Smooth muscle cell (in vitro differentiated cells): ENCODE measurements at regions not wholly inside any gene's neighbourhood (a gene's known extent, or its start where the extent isn't known, plus 50 kb on each side); places are given as distances from the start of the nearest gene placed in this dataset.
A peak's percentile ranks its signal among the peaks of the same experiment; 100 is the strongest.
"Not testable (repeated sequence)": the region's sequence is repeated elsewhere in the genome, so short reads cannot be mapped to it uniquely, and the experiment has no call there.

Experiments used
- DNase-seq: peaks from one replicate; lab custom pipeline; 2025; ENCODE audit not compliant: unreplicated experiment; lab: John Stamatoyannopoulos, UW
- H2AFZ ChIP-seq: fragments of 200-600 bp; sonication (generic); 2 replicates; pipeline ENCODE4 v1.6.0; 2016; ENCODE audit warnings: antibody characterized with exemption, low read depth, mild to moderate bottlenecking
- H3F3A ChIP-seq: fragments of 200-600 bp; sonication (generic); 2 replicates; pipeline ENCODE4 v1.6.0; 2017; ENCODE audit warnings: antibody characterized with exemption, low read depth
- H3K27ac ChIP-seq: fragments of 200-600 bp; sonication (generic); 2 replicates; pipeline ENCODE4 v1.5.1; 2016; ENCODE audit warnings: low read depth, mild to moderate bottlenecking
- H3K27me3 ChIP-seq: fragments of 200-600 bp; sonication (generic); 2 replicates; pipeline ENCODE4 v1.6.1; 2016; ENCODE audit warnings: low read depth, mild to moderate bottlenecking
- H3K36me3 ChIP-seq: fragments of 200-600 bp; sonication (generic); 2 replicates; pipeline ENCODE4 v1.5.1; 2016; ENCODE audit warnings: low read depth
- H3K4me1 ChIP-seq: fragments of 200-600 bp; sonication (generic); 2 replicates; pipeline ENCODE4 v1.5.1; 2016; ENCODE audit warnings: low read depth
- H3K4me2 ChIP-seq: fragments of 200-600 bp; sonication (generic); 2 replicates; pipeline ENCODE4 v1.6.0; 2016; ENCODE audit warnings: mild to moderate bottlenecking
- H3K4me3 ChIP-seq: fragments of 200-600 bp; sonication (generic); 2 replicates; pipeline ENCODE4 v1.5.1; 2016; ENCODE audit warnings: mild to moderate bottlenecking
- H3K79me2 ChIP-seq: fragments of 200-600 bp; sonication (generic); 2 replicates; pipeline ENCODE4 v1.6.0; 2016; ENCODE audit warnings: low read depth, mild to moderate bottlenecking
- H3K9ac ChIP-seq: fragments of 200-600 bp; sonication (generic); 2 replicates; pipeline ENCODE4 v1.6.0; 2016; ENCODE audit warnings: low read depth
- H3K9me3 ChIP-seq: fragments of 200-600 bp; sonication (generic); replicated peaks from 2 replicates; pipeline ENCODE4 v1.5.1; 2016; ENCODE audit warnings: low read depth
- H4K20me1 ChIP-seq: fragments of 200-600 bp; sonication (generic); 2 replicates; pipeline ENCODE4 v1.6.0; 2016; ENCODE audit warnings: low read depth
- CTCF ChIP-seq: fragments of 200-600 bp; sonication (generic); IDR thresholded peaks from 2 replicates; pipeline ENCODE4 v1.5.1; 2017; ENCODE audit warnings: borderline replicate concordance, mild to moderate bottlenecking, antibody characterized with exemption; ENCODE audit not compliant: insufficient read depth, poor library complexity, severe bottlenecking
- WGBS: methylation state at CpG from one replicate; pipeline ENCODE4 v1.1.7; 2016; ENCODE audit warnings: low lambda C conversion rate; 5-methylcytosine and 5-hydroxymethylcytosine counted together

- 97% methylated on average over 1 of the region's 1 CpG for WGBS
- peaks cover 8% of the 10 kb centered on the region for H3F3A ChIP-seq
- no peaks in the 10 kb centered on the region for H3K79me2 ChIP-seq
- no peak for TF ChIP-seq CTCF
- H3K27ac ChIP-seq, result peak overlapping the region; percentile 95
- no peaks in the 10 kb centered on the region for H3K36me3 ChIP-seq
- H3K9me3 ChIP-seq, result no peaks in the 10 kb centered on the region
- H3K4me3 ChIP-seq, result no peak overlapping the region
- H2AFZ ChIP-seq, result peak overlapping the region; percentile 49
- H3K27me3 ChIP-seq, result no peaks in the 10 kb centered on the region
- peaks cover 12% of the 10 kb centered on the region for H3K4me1 ChIP-seq
- no peak for DNase-seq
- H3K4me2 ChIP-seq, result no peak overlapping the region
- no peak overlapping the region for H3K9ac ChIP-seq
- no peaks in the 10 kb centered on the region for H4K20me1 ChIP-seq
These were observed 75.0 kb upstream of the FST start for GRCh38 chr5:53405396-53405795.

GRCh38 chr5:53406630-53407316 is 73.7 kb upstream of the FST start:
- peaks cover 8% of the 10 kb centered on the region for H3F3A ChIP-seq
- no peak for TF ChIP-seq CTCF
- peak overlapping the region; percentile 95 for H3K27ac ChIP-seq
- no peaks in the 10 kb centered on the region for H3K27me3 ChIP-seq
- no peak overlapping the region for H3K4me3 ChIP-seq
- no peaks in the 10 kb centered on the region for H3K9me3 ChIP-seq
- H3K9ac ChIP-seq, result peak overlapping the region; percentile 62
- WGBS, result 50% methylated on average over 4 of the region's 4 CpGs
- H3K36me3 ChIP-seq, result no peaks in the 10 kb centered on the region
- H3K4me2 ChIP-seq, result peak overlapping the region; percentile 76
- H2AFZ ChIP-seq, result no peak overlapping the region
- H4K20me1 ChIP-seq, result no peaks in the 10 kb centered on the region
- no peak for DNase-seq
- no peaks in the 10 kb centered on the region for H3K79me2 ChIP-seq
- H3K4me1 ChIP-seq, result peaks cover 12% of the 10 kb centered on the region

GRCh38 chr5:53407373-53407772 is 73.1 kb upstream of the FST start:
- Histone ChIP-seq H3K79me2 (no peaks in the 10 kb centered on the region), H3K36me3 (no peaks in the 10 kb centered on the region), H3K4me3 (no peak overlapping the region), H3K4me1 (peaks cover 12% of the 10 kb centered on the region), H4K20me1 (no peaks in the 10 kb centered on the region), H3K27me3 (no peaks in the 10 kb centered on the region), H3K9me3 (no peaks in the 10 kb centered on the region), H3F3A (peaks cover 8% of the 10 kb centered on the region), H3K9ac (peak overlapping the region; percentile 62), H3K27ac (peak overlapping the region; percentile 95), H3K4me2 (peak overlapping the region; percentile 76), H2AFZ (no peak overlapping the region)
- TF ChIP-seq CTCF, result no peak
- WGBS, result 82% methylated on average over 1 of the region's 1 CpG
- no peak for DNase-seq

GRCh38 chr5:53411388-53411787 is 69.0 kb upstream of the FST start:
- no peak overlapping the region for H3K27ac ChIP-seq
- no peak for TF ChIP-seq CTCF
- H3F3A ChIP-seq, result no peaks in the 10 kb centered on the region
- H3K36me3 ChIP-seq, result no peaks in the 10 kb centered on the region
- no peak overlapping the region for H3K4me2 ChIP-seq
- no peak overlapping the region for H3K4me3 ChIP-seq
- H3K9ac ChIP-seq, result no peak overlapping the region
- H3K79me2 ChIP-seq, result no peaks in the 10 kb centered on the region
- H3K9me3 ChIP-seq, result no peaks in the 10 kb centered on the region
- H4K20me1 ChIP-seq, result no peaks in the 10 kb centered on the region
- DNase-seq, result no peak
- peaks cover 6% of the 10 kb centered on the region for H3K4me1 ChIP-seq
- H3K27me3 ChIP-seq, result no peaks in the 10 kb centered on the region
- WGBS, result 72% methylated on average over 1 of the region's 1 CpG
- H2AFZ ChIP-seq, result peak overlapping the region; percentile 83

- WGBS, result 96% methylated on average over 5 of the region's 5 CpGs
- not testable (repeated sequence) for H2AFZ ChIP-seq, H3K9me3 ChIP-seq, H3F3A ChIP-seq, DNase-seq, H3K27me3 ChIP-seq, H3K79me2 ChIP-seq, H4K20me1 ChIP-seq, H3K9ac ChIP-seq, H3K4me1 ChIP-seq, H3K27ac ChIP-seq, H3K4me2 ChIP-seq, H3K4me3 ChIP-seq, H3K36me3 ChIP-seq
These were observed 67.9 kb upstream of the FST start for GRCh38 chr5:53412499-53412898.
